ENCODE measurements at regions not wholly inside any gene's neighbourhood (a gene's known extent, or its start where the extent isn't known, plus 50 kb on each side); places are given as distances from the start of the nearest gene placed in this dataset.
"Not testable (repeated sequence)": the region's sequence is repeated elsewhere in the genome, so short reads cannot be mapped to it uniquely, and the experiment has no call there.

DNA sequence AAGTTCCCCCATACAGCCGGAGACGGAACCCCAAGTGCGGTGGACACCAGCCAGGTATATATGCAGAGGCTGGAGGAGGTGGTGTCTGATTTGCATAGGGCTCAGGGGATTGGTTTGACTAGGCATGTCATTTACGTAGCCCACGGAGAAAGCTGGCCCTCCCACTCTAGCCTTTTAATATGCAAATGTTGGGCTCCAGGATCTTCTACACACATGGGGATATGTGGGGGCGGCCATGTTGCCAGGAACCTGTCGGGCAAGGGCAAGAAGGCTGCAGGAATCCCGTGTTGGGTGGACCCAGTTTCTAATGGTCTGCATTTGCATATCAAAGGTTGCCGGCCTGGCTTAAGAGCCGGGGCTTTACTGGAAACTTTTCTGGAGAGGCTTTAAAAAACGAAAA lies 57.4 kb downstream of the FTHL17 start:
- H3K27ac ChIP-seq (ENCODE audit: low read depth, low read length); CTCF ChIA-PET; DNase-seq (ENCODE audit: low read depth, low spot score); POLR2A ChIA-PET; H3K9me3 ChIP-seq (ENCODE audit: control insufficient read depth, insufficient read depth, low read length); H3K27me3 ChIP-seq (ENCODE audit: control insufficient read depth, insufficient read depth, low read length); H3K4me3 ChIP-seq (ENCODE audit: low read depth, low read length): not testable (repeated sequence)

GRCh38 chrX:31012509-31013025 lies 59.3 kb downstream of the FTHL17 start:
- TF ChIP-seq CTCF (IDR thresholded peaks at IDR 0.05; ENCODE audit: low read depth, low read length), result no peak
- no peaks in the 10 kb centered on the region for H3K9me3 ChIP-seq (ENCODE audit: control insufficient read depth, insufficient read depth, low read length)
- ChIA-PET CTCF (no interaction called here), POLR2A (no interaction called here)
- no peak overlapping the region for H3K4me3 ChIP-seq (ENCODE audit: low read depth, low read length)
- no peak for DNase-seq (ENCODE audit: low read depth, low spot score)
- H3K27me3 ChIP-seq (ENCODE audit: control insufficient read depth, insufficient read depth, low read length), result no peaks in the 10 kb centered on the region
- H3K27ac ChIP-seq (ENCODE audit: low read depth, low read length), result no peak overlapping the region

DNA sequence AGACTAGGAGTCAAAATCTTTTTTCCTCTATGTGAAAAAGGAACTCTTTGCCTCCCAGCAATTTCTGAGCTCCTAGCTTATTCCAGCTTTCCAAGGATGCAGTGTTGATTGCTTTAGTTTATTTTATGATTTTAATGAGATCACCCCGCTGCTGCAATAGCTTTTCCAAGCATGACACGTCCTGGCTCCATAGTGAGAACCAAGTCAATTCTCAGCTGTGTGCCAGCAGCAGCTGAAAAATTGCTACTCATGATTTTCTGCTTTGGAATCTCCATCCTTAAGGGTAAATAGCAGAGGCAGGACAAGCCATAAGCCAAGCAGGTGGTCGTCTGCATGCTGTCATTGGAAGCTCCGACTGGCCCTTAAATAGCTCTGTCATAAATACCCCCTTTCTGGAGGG lies 64.5 kb downstream of the FTHL17 start:
- ChIA-PET POLR2A (no interaction called here), CTCF (no interaction called here)
- TF ChIP-seq CTCF (IDR thresholded peaks at IDR 0.05; ENCODE audit: low read depth, low read length), result no peak
- no peak overlapping the region for H3K4me3 ChIP-seq (ENCODE audit: low read depth, low read length)
- DNase-seq (ENCODE audit: low read depth, low spot score), result no peak
- H3K27ac ChIP-seq (ENCODE audit: low read depth, low read length), result no peak overlapping the region
- no peaks in the 10 kb centered on the region for H3K9me3 ChIP-seq (ENCODE audit: control insufficient read depth, insufficient read depth, low read length)
- H3K27me3 ChIP-seq (ENCODE audit: control insufficient read depth, insufficient read depth, low read length), result no peaks in the 10 kb centered on the region

DNA sequence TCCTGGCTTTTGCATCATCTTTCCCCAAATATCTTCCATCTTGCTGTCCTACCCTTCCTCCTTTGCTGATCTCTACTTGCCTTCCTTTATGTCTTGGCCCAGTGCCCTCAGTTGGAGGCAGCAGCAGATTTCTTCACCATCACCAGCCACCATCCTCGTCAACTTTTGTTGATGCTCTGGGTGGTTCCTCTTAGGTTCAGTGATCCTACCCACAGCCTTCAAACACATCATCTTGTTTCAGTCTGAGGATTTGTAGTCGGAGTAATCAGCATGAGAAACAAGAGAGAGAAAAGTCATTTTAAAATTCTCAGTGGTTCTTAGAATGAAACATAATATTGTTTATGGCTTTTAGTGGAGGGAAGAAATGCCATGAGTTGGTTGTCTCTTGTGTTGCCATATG lies 65.8 kb downstream of the FTHL17 start:
- no peak for TF ChIP-seq CTCF (IDR thresholded peaks at IDR 0.05; ENCODE audit: low read depth, low read length)
- H3K9me3 ChIP-seq (ENCODE audit: control insufficient read depth, insufficient read depth, low read length), result no peaks in the 10 kb centered on the region
- H3K27ac ChIP-seq (ENCODE audit: low read depth, low read length), result no peak overlapping the region
- H3K4me3 ChIP-seq (ENCODE audit: low read depth, low read length), result no peak overlapping the region
- ChIA-PET POLR2A (no interaction called here), CTCF (no interaction called here)
- no peaks in the 10 kb centered on the region for H3K27me3 ChIP-seq (ENCODE audit: control insufficient read depth, insufficient read depth, low read length)
- no peak for DNase-seq (ENCODE audit: low read depth, low spot score)

- no peaks in the 10 kb centered on the region for H3K9me3 ChIP-seq (ENCODE audit: control insufficient read depth, insufficient read depth, low read length)
- no peaks in the 10 kb centered on the region for H3K27me3 ChIP-seq (ENCODE audit: control insufficient read depth, insufficient read depth, low read length)
- POLR2A ChIA-PET, result no interaction called here
- DNase-seq (ENCODE audit: low read depth, low spot score), result no peak
- CTCF ChIA-PET, result no interaction called here
- no peak overlapping the region for H3K4me3 ChIP-seq (ENCODE audit: low read depth, low read length)
- no peak for TF ChIP-seq CTCF (IDR thresholded peaks at IDR 0.05; ENCODE audit: low read depth, low read length)
- H3K27ac ChIP-seq (ENCODE audit: low read depth, low read length), result no peak overlapping the region
These were observed 74.4 kb downstream of the FTHL17 start for GRCh38 chrX:30997411-30997810.

GRCh38 chrX:30995705-30996104 lies 76.1 kb downstream of the FTHL17 start:
- Histone ChIP-seq H3K27me3 (ENCODE audit: control insufficient read depth, insufficient read depth, low read length) (no peaks in the 10 kb centered on the region), H3K27ac (ENCODE audit: low read depth, low read length) (no peak overlapping the region), H3K9me3 (ENCODE audit: control insufficient read depth, insufficient read depth, low read length) (no peaks in the 10 kb centered on the region), H3K4me3 (ENCODE audit: low read depth, low read length) (no peak overlapping the region)
- ChIA-PET CTCF (no interaction called here), POLR2A (no interaction called here)
- no peak for DNase-seq (ENCODE audit: low read depth, low spot score)
- TF ChIP-seq CTCF (IDR thresholded peaks at IDR 0.05; ENCODE audit: low read depth, low read length), result no peak
